ENCODE measurements at regions not wholly inside any gene's neighbourhood (a gene's known extent, or its start where the extent isn't known, plus 50 kb on each side); places are given as distances from the start of the nearest gene placed in this dataset.

DNA sequence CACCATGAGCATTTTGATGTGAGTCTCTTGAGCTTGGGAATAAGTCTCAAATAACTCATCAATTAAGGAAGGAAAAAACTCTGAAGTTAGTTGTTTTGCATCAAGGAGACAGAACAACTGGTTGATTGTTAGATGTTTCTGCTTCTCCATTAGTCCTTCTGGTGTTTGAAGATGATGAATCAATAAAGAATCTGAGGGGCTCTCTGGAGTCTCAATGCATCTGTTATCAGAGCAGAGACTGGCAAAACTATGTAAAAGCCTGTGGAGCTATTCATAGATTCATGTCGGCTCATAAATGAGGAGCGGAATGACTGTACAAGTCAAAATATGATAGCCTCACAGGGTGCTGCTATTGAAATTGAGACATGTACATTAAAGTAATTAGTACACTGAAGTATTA lies 73.3 kb upstream of the ZC3H11B start:
- WGBS (ENCODE audit: insufficient coverage, insufficient replicate concordance, low lambda C conversion rate, missing lambda C conversion rate) = 17% methylated on average over 2 of the region's 2 CpGs
- Histone ChIP-seq H4K20me1 (ENCODE audit: control insufficient read depth, insufficient read depth) (no peaks in the 10 kb centered on the region), H3K27me3 (replicated peaks in 1 of 2; ENCODE audit: control insufficient read depth in 2 of 2, insufficient read depth in 2 of 2, low read length in 1 of 2) (no peaks in the 10 kb centered on the region), H3K79me2 (ENCODE audit: control insufficient read depth, insufficient read depth, low read length) (no peaks in the 10 kb centered on the region), H3K4me3 (no peak overlapping the region), H3K4me1 (ENCODE audit: control insufficient read depth, insufficient read depth, low read length) (no peaks in the 10 kb centered on the region), H3K36me3 (ENCODE audit: control insufficient read depth in 2 of 2, insufficient read depth in 2 of 2, low read length in 1 of 2) (no peaks in the 10 kb centered on the region), H3K27ac (ENCODE audit: control insufficient read depth, insufficient read depth) (no peak overlapping the region), H3K9me3 (replicated peaks; ENCODE audit: control insufficient read depth, insufficient read depth, low read length) (no peaks in the 10 kb centered on the region), H3K9ac (ENCODE audit: control insufficient read depth, insufficient read depth, low read length) (no peak overlapping the region), H2AFZ (ENCODE audit: control insufficient read depth, low read depth, low read length) (no peak overlapping the region), H3K4me2 (ENCODE audit: control insufficient read depth, insufficient read depth) (no peak overlapping the region)
- intact Hi-C loops (cut with micrococcal nuclease; ENCODE audit: unreplicated experiment) = no loop called here
- DNase-seq (ENCODE audit: low read depth, low spot score) (no peak), ATAC-seq (no peak), FAIRE-seq (no peak)
- in situ Hi-C loops (cut with MboI) = no loop called here
- ChIA-PET POLR2A (no interaction called here), CTCF (interaction anchor here (1.5 kb wide), 1 partner anchor 25 kb away, joined by 4 read pairs; no protein-coding TSS in a partner anchor), SMC1A (ENCODE audit: uncharacterized antibody, unreplicated experiment) (no interaction called here), RAD21 (ENCODE audit: unreplicated experiment) (no interaction called here)
- BruUV-seq (replicated peaks) = no TSS peak
- TF ChIP-seq ESRRA (IDR thresholded peaks at IDR 0.05; ENCODE audit: low read length) = no peak
- TF ChIP-seq ATF7 (IDR thresholded peaks at IDR 0.05; ENCODE audit: low read depth) = no peak
- TF ChIP-seq POLR2AphosphoS5 (IDR thresholded peaks at IDR 0.05; ENCODE audit: low read length) = no peak
- TF ChIP-seq, protein P1, sequence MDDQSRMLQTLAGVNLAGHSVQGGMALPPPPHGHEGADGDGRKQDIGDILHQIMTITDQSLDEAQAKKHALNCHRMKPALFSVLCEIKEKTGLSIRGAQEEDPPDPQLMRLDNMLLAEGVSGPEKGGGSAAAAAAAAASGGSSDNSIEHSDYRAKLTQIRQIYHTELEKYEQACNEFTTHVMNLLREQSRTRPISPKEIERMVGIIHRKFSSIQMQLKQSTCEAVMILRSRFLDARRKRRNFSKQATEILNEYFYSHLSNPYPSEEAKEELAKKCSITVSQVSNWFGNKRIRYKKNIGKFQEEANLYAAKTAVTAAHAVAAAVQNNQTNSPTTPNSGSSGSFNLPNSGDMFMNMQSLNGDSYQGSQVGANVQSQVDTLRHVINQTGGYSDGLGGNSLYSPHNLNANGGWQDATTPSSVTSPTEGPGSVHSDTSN (IDR thresholded peaks at IDR 0.05; ENCODE audit: insufficient replicate concordance, low read depth, low read length) = no peak
- no peak for TF ChIP-seq SREBF1 (IDR thresholded peaks at IDR 0.05; ENCODE audit: low read length)
- no peak for TF ChIP-seq WRNIP1 (IDR thresholded peaks at IDR 0.05; ENCODE audit: borderline replicate concordance, low read depth, low read length)
- no peak for TF ChIP-seq SP1 (IDR thresholded peaks at IDR 0.05; ENCODE audit: low read depth, low read length)
- no peak for TF ChIP-seq ZBED1 (IDR thresholded peaks at IDR 0.05; ENCODE audit: borderline replicate concordance)
- no peak for TF ChIP-seq FOXK2 (IDR thresholded peaks at IDR 0.05)
- TF ChIP-seq, protein P2, sequence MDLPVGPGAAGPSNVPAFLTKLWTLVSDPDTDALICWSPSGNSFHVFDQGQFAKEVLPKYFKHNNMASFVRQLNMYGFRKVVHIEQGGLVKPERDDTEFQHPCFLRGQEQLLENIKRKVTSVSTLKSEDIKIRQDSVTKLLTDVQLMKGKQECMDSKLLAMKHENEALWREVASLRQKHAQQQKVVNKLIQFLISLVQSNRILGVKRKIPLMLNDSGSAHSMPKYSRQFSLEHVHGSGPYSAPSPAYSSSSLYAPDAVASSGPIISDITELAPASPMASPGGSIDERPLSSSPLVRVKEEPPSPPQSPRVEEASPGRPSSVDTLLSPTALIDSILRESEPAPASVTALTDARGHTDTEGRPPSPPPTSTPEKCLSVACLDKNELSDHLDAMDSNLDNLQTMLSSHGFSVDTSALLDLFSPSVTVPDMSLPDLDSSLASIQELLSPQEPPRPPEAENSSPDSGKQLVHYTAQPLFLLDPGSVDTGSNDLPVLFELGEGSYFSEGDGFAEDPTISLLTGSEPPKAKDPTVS (IDR thresholded peaks at IDR 0.05; ENCODE audit: low read depth, low read length) = no peak
- TF ChIP-seq ZSCAN29 (IDR thresholded peaks at IDR 0.05) = no peak
- TF ChIP-seq SREBF2 (IDR thresholded peaks at IDR 0.05; ENCODE audit: low read length) = no peak
- TF ChIP-seq, protein P3, sequence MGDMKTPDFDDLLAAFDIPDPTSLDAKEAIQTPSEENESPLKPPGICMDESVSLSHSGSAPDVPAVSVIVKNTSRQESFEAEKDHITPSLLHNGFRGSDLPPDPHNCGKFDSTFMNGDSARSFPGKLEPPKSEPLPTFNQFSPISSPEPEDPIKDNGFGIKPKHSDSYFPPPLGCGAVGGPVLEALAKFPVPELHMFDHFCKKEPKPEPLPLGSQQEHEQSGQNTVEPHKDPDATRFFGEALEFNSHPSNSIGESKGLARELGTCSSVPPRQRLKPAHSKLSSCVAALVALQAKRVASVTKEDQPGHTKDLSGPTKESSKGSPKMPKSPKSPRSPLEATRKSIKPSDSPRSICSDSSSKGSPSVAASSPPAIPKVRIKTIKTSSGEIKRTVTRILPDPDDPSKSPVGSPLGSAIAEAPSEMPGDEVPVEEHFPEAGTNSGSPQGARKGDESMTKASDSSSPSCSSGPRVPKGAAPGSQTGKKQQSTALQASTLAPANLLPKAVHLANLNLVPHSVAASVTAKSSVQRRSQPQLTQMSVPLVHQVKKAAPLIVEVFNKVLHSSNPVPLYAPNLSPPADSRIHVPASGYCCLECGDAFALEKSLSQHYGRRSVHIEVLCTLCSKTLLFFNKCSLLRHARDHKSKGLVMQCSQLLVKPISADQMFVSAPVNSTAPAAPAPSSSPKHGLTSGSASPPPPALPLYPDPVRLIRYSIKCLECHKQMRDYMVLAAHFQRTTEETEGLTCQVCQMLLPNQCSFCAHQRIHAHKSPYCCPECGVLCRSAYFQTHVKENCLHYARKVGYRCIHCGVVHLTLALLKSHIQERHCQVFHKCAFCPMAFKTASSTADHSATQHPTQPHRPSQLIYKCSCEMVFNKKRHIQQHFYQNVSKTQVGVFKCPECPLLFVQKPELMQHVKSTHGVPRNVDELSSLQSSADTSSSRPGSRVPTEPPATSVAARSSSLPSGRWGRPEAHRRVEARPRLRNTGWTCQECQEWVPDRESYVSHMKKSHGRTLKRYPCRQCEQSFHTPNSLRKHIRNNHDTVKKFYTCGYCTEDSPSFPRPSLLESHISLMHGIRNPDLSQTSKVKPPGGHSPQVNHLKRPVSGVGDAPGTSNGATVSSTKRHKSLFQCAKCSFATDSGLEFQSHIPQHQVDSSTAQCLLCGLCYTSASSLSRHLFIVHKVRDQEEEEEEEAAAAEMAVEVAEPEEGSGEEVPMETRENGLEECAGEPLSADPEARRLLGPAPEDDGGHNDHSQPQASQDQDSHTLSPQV (IDR thresholded peaks at IDR 0.05) = no peak
- no peak for TF ChIP-seq PAX5 (IDR thresholded peaks at IDR 0.05; ENCODE audit: borderline replicate concordance, low read depth, low read length)
- TF ChIP-seq CHD1 (IDR thresholded peaks at IDR 0.05; ENCODE audit: low read depth, low read length) = no peak
- no peak for TF ChIP-seq ZNF217 (IDR thresholded peaks at IDR 0.05)
- TF ChIP-seq, protein P4, sequence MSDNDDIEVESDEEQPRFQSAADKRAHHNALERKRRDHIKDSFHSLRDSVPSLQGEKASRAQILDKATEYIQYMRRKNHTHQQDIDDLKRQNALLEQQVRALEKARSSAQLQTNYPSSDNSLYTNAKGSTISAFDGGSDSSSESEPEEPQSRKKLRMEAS (IDR thresholded peaks at IDR 0.05; ENCODE audit: low read depth, low read length) = no peak
- TF ChIP-seq SMAD5 (IDR thresholded peaks at IDR 0.05; ENCODE audit: low read depth) = no peak
- no peak for TF ChIP-seq HDAC2 (IDR thresholded peaks at IDR 0.05)

Measured in GM12878 (cell line).